ENCODE measurements at regions not wholly inside any gene's neighbourhood (a gene's known extent, or its start where the extent isn't known, plus 50 kb on each side); places are given as distances from the start of the nearest gene placed in this dataset.

DNA sequence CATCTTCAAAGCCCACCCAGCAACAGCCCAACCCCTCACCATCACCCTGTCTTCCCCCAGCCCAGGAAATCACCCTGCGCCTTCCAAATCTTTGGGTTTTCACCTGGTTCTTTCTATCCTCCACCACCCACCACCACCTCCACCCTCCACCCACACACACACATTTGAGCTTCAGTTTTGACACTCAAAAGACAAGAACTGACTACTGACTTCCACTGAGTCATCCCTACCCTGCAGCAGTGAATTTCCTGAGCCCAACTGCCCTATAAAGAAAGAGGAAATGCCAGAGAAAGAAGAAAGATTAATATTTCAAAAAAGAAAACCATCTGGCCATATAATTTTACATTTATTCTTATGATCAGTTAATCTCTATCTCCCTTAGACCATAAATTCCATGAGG lies 137.5 kb downstream of the CHST1 start:
- H3K36me3 Mint-ChIP-seq (ENCODE audit: insufficient read depth) = no peaks in the 10 kb centered on the region
- peaks cover 5% of the 10 kb centered on the region for H3K4me1 Mint-ChIP-seq (ENCODE audit: low read depth)
- no peak overlapping the region for H3K4me3 Mint-ChIP-seq (ENCODE audit: low read depth)
- no peak overlapping the region for H3K27ac Mint-ChIP-seq
- H3K9me3 Mint-ChIP-seq (ENCODE audit: low read depth) = no peaks in the 10 kb centered on the region
- DNase-seq (ENCODE audit: low spot score, unreplicated experiment) = no peak
- H3K27me3 Mint-ChIP-seq = peaks cover 4% of the 10 kb centered on the region
- TF ChIP-seq, protein P1, sequence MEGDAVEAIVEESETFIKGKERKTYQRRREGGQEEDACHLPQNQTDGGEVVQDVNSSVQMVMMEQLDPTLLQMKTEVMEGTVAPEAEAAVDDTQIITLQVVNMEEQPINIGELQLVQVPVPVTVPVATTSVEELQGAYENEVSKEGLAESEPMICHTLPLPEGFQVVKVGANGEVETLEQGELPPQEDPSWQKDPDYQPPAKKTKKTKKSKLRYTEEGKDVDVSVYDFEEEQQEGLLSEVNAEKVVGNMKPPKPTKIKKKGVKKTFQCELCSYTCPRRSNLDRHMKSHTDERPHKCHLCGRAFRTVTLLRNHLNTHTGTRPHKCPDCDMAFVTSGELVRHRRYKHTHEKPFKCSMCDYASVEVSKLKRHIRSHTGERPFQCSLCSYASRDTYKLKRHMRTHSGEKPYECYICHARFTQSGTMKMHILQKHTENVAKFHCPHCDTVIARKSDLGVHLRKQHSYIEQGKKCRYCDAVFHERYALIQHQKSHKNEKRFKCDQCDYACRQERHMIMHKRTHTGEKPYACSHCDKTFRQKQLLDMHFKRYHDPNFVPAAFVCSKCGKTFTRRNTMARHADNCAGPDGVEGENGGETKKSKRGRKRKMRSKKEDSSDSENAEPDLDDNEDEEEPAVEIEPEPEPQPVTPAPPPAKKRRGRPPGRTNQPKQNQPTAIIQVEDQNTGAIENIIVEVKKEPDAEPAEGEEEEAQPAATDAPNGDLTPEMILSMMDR (IDR thresholded peaks at IDR 0.05; ENCODE audit: unreplicated experiment) = no peak

DNA sequence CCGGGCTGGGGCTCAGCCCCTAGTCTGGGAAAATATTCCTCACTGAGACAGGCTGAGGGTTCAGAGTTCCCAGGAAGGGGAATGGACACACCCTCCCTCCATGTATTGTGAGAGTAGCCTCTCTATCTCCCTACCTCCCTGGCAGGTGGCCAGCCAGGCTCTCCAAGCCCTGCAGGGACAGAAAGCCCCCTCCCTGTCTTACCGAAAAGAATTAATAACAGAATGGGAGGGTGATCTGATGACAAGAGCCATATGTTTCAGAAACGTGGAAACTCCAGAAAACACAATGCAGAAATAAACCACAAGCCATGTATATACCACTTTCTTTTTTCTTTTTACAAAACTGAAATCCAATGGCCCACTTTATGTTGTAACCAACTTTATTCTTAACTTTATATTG lies 140.0 kb downstream of the CHST1 start:
- H3K4me1 Mint-ChIP-seq (ENCODE audit: low read depth) = peaks cover 5% of the 10 kb centered on the region
- no peaks in the 10 kb centered on the region for H3K36me3 Mint-ChIP-seq (ENCODE audit: insufficient read depth)
- no peak for DNase-seq (ENCODE audit: low spot score, unreplicated experiment)
- H3K27me3 Mint-ChIP-seq = peaks cover 6% of the 10 kb centered on the region
- no peaks in the 10 kb centered on the region for H3K9me3 Mint-ChIP-seq (ENCODE audit: low read depth)
- no peak overlapping the region for H3K4me3 Mint-ChIP-seq (ENCODE audit: low read depth)
- no peak overlapping the region for H3K27ac Mint-ChIP-seq
- TF ChIP-seq, protein P1 (IDR thresholded peaks at IDR 0.05; ENCODE audit: unreplicated experiment) = no peak

DNA sequence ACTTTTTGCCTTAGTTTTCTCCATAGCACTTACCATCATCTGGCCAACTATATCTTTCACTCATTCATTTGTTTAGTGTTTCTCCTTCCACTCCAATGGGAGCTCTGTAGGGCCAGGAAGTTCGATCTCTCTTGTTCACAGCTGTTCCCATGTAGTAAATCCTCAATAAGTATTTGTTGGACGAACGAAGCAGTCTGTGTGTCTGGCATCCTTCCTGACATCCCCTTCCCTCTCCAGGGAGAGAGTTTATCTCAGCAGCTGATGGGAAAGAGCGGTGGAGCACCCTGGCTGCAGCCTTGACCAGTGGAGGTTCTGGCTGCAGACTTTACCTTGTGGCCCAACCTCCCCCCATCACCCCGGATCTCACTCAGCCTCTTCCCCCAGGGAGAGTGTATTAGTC lies 141.7 kb downstream of the CHST1 start:
- Mint-ChIP-seq H3K27ac (no peak overlapping the region), H3K4me1 (ENCODE audit: low read depth) (peaks cover 5% of the 10 kb centered on the region)
- TF ChIP-seq, protein P1 (IDR thresholded peaks at IDR 0.05; ENCODE audit: unreplicated experiment) = no peak

DNA sequence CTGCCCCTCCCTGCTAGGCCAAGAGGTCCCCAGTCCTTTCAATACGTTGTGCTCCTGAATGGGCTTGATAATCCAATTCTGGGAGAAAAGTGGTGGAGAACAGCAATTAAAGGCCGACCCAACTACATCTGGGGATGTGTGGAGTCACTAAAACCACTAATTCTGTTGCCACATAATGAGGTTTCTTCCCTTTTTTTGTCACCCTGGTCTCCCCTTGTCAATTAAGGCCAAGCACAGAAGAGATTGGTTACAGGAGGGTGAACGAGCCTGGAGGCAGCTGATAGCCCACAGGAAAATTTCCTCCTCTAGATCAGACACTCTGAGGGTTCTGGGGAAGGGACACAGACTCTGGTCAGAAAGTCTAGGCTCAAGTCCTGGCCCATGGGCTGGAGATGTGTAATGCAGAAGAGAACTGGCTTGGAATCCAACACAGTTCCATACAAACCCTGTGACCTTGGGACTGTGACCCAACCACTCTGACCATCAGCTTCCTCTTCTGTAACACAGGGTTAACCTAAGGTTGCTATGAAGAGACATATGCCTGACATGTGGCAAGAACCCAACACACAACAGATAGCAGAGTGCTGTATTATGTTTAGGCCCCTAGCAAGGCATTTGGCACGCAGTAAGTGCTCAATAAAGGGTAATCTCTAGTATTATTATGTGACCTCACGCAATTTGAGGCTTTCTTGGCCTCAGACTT lies 146.4 kb downstream of the CHST1 start:
- no peaks in the 10 kb centered on the region for H3K4me1 Mint-ChIP-seq (ENCODE audit: low read depth)
- no peak overlapping the region for H3K27ac Mint-ChIP-seq
- H3K9me3 Mint-ChIP-seq (ENCODE audit: low read depth) = no peaks in the 10 kb centered on the region
- no peak overlapping the region for H3K4me3 Mint-ChIP-seq (ENCODE audit: low read depth)
- H3K27me3 Mint-ChIP-seq = peaks cover 6% of the 10 kb centered on the region
- DNase-seq (ENCODE audit: low spot score, unreplicated experiment) = no peak
- H3K36me3 Mint-ChIP-seq (ENCODE audit: insufficient read depth) = no peaks in the 10 kb centered on the region
- TF ChIP-seq, protein P1 (IDR thresholded peaks at IDR 0.05; ENCODE audit: unreplicated experiment) = no peak

More for the DNA sequence above, 141.7 kb downstream of the CHST1 start:
- Mint-ChIP-seq H3K9me3 (ENCODE audit: low read depth) (no peaks in the 10 kb centered on the region), H3K4me3 (ENCODE audit: low read depth) (no peak overlapping the region), H3K36me3 (ENCODE audit: insufficient read depth) (no peaks in the 10 kb centered on the region), H3K27me3 (peaks cover 6% of the 10 kb centered on the region)
- DNase-seq (ENCODE audit: low spot score, unreplicated experiment) = no peak

DNA sequence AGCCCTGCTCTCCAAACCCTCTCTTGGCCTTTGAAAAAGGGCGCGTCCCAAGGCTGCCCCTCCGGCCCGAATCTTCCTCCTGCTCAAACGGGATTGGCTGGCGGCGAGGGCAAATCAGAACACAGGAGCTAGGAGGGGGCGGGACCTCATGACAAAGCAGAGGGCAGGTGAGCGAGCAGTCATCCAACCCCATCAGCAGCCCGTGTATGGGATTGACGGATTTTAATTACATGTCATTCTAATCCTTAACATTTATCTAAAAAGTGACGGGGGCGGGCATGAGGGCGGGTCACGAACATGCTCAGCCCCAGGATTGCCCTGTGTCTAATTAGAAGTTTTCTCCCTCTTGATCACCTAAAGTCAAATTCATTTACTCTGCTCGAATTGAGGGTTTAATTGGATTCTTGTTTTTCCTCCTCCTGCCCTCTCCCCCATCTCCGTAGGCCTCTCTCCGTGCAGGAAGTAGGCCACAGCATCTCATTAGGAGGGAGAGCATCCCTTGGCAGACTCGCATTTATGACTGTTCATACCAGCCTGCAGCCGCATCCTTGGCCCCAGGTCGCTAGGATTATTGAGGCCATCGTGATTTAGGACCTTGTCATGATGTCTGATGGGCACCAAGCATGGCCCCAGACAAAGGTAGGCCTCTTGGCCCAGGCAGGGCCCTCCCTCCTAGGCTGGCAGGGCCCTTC lies 147.1 kb downstream of the CHST1 start:
- Mint-ChIP-seq H3K27ac (no peak overlapping the region), H3K9me3 (ENCODE audit: low read depth) (no peaks in the 10 kb centered on the region), H3K27me3 (peaks cover 6% of the 10 kb centered on the region), H3K4me1 (ENCODE audit: low read depth) (no peaks in the 10 kb centered on the region), H3K36me3 (ENCODE audit: insufficient read depth) (no peaks in the 10 kb centered on the region), H3K4me3 (ENCODE audit: low read depth) (no peak overlapping the region)
- TF ChIP-seq, protein P1 (IDR thresholded peaks at IDR 0.05; ENCODE audit: unreplicated experiment) = no peak
- no peak for DNase-seq (ENCODE audit: low spot score, unreplicated experiment)
